Tibial nerve (tissue), 3 donors: ENCODE measurements at regions not wholly inside any gene's neighbourhood (a gene's known extent, or its start where the extent isn't known, plus 50 kb on each side); places are given as distances from the start of the nearest gene placed in this dataset.

Experiments
- POLR2A ChIP-seq, 2 donors: fragments of 450-650 bp; IDR thresholded peaks; one replicate each; pipeline ENCODE4 v1.6.1; 2017; ENCODE audit warnings: antibody characterized with exemption in 2 of 2, mild to moderate bottlenecking in 2 of 2, moderate library complexity in 2 of 2
- TF ChIP-seq, protein P1 (sequence below), 5 experiments: fragments of 200-600 bp in 3 of 5; fragments of 450-650 bp in 2 of 5; sonication (generic) in 3 of 5; IDR thresholded peaks; one replicate each; pipeline ENCODE4 v1.5.1; 2016 to 2019; ENCODE audit warnings: antibody characterized with exemption in 5 of 5, mild to moderate bottlenecking in 3 of 5, moderate library complexity in 2 of 5

DNA sequence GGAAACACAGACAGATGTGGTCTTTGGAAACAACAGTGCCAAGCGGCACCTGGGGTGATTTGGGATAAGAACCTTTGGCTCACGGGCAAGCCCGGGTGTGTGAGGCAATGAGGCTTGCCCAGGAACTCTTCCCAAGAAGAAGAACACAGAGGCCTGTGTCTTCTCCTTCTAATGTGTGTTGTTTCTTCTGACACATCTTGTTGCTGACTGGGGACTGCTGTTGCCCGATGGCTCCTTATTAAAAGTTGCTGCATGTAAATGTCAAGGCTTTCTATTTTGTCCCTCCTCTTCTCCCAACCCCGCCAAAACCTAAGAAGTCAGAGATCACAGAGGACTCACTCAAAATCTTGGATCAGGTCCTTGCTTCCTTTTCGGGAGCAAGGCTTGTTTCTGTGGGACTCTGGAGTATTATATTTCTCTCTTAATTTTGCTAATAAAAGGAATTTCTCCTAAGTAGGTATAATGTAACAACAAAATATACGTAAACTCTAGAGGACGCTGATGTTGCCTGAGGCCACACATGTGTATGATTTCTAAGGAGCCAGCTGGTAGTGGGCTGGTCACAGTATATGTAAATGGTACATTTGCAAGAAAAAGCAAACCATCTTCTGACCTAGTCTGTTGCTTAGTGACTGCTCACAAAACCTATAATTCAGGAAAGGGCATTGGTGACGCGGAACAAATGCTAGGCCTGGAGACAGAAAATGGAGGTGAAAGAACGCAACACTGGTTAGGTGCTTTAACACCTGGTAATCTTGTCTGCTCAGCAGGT lies 232.5 kb downstream of the GADD45G start:
- TF ChIP-seq, protein P1, sequence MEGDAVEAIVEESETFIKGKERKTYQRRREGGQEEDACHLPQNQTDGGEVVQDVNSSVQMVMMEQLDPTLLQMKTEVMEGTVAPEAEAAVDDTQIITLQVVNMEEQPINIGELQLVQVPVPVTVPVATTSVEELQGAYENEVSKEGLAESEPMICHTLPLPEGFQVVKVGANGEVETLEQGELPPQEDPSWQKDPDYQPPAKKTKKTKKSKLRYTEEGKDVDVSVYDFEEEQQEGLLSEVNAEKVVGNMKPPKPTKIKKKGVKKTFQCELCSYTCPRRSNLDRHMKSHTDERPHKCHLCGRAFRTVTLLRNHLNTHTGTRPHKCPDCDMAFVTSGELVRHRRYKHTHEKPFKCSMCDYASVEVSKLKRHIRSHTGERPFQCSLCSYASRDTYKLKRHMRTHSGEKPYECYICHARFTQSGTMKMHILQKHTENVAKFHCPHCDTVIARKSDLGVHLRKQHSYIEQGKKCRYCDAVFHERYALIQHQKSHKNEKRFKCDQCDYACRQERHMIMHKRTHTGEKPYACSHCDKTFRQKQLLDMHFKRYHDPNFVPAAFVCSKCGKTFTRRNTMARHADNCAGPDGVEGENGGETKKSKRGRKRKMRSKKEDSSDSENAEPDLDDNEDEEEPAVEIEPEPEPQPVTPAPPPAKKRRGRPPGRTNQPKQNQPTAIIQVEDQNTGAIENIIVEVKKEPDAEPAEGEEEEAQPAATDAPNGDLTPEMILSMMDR (IDR thresholded peaks at IDR 0.05): no peak
- no peak for TF ChIP-seq POLR2A (IDR thresholded peaks at IDR 0.05)
